SH-SY5Y (cell line): ENCODE measurements at regions not wholly inside any gene's neighbourhood (a gene's known extent, or its start where the extent isn't known, plus 50 kb on each side); places are given as distances from the start of the nearest gene placed in this dataset.

Source experiments
- GATA2 ChIP-seq: IDR thresholded peaks from 2 replicates; pipeline ENCODE4 v1.6.1; 2011; ENCODE audit warnings: mild to moderate bottlenecking, low read depth, low read length
- GATA3 ChIP-seq: IDR thresholded peaks from 2 replicates; pipeline ENCODE4 v1.6.1; 2011; ENCODE audit warnings: low read depth, mild to moderate bottlenecking, low read length, moderate library complexity

DNA sequence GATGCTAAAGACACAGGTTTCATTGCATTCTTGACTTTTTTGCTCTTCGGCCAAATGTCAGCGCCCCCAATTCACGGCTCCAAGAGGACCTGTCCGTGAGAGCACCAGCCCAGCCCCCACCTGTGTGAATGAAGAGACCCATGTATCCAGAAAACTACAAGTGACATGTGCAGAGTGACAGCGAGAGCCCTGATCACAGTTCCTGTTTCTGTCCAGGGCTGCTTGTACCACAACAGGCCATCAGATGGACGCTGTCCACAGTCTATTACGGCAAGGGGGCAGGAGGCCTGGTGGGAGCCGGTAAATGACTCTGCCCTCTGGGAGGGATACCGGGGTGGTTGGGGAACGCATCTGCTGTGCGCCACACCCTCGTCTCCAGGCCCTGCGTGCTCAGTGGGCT, 520.9 kb upstream of the ID2 start:
- TF ChIP-seq GATA2 (no peak), GATA3 (no peak)
